OCI-LY3 (cell line): ENCODE measurements at regions not wholly inside any gene's neighbourhood (a gene's known extent, or its start where the extent isn't known, plus 50 kb on each side); places are given as distances from the start of the nearest gene placed in this dataset.
A peak's percentile ranks its signal among the peaks of the same experiment; 100 is the strongest.

Experiments
- H2AFZ ChIP-seq: fragments of 200-600, 300-600 bp; shearing (Covaris generic); 2 replicates; pipeline ENCODE4 v1.6.0; 2014; ENCODE audit warnings: antibody characterized with exemption, low read depth, low read length
- H3K27ac ChIP-seq: fragments of 200-600, 300-600 bp; sonication (generic); 2 replicates; pipeline ENCODE4 v1.5.1; 2014; ENCODE audit warnings: mild to moderate bottlenecking, low read length, moderate library complexity, mixed read lengths
- H3K27me3 ChIP-seq: fragments of 200-600, 300-600 bp; sonication (generic); 2 replicates; pipeline ENCODE4 v1.6.1; 2014; ENCODE audit warnings: low read depth, low read length, mixed read lengths
- H3K36me3 ChIP-seq: fragments of 200-600, 300-600 bp; sonication (generic); replicated peaks from 2 replicates; pipeline ENCODE3; 2014; ENCODE audit warnings: low read depth, low read length, mixed read lengths
- H3K4me1 ChIP-seq: fragments of 300-600, 200-600 bp; sonication (generic); 2 replicates; pipeline ENCODE4 v1.6.1; 2014; ENCODE audit warnings: low read length, mixed read lengths
- H3K4me2 ChIP-seq: fragments of 200-600, 300-600 bp; sonication (generic); 2 replicates; pipeline ENCODE4 v1.6.1; 2014; ENCODE audit warnings: low read length, mixed read lengths
- H3K4me3 ChIP-seq: fragments of 300-600, 200-600 bp; sonication (generic); 2 replicates; pipeline ENCODE4 v1.5.1; 2014; ENCODE audit warnings: antibody characterized with exemption, mild to moderate bottlenecking, low read length, moderate library complexity
- H3K79me2 ChIP-seq: fragments of 300-600, 200-600 bp; shearing (Covaris generic); 2 replicates; pipeline ENCODE4 v1.6.1; 2014; ENCODE audit warnings: mild to moderate bottlenecking, low read length, mixed read lengths
- H3K9ac ChIP-seq: fragments of 300-600, 200-600 bp; shearing (Covaris generic); 2 replicates; pipeline ENCODE4 v1.6.0; 2014; ENCODE audit warnings: mild to moderate bottlenecking, low read length, moderate library complexity
- H3K9me3 ChIP-seq: fragments of 200-600, 300-600 bp; shearing (Covaris generic); 2 replicates; pipeline ENCODE4 v1.6.1; 2014; ENCODE audit warnings: low read length, mixed read lengths; ENCODE audit not compliant: insufficient read depth
- H4K20me1 ChIP-seq: fragments of 200-600, 300-600 bp; sonication (generic); 2 replicates; pipeline ENCODE4 v1.6.1; 2016; ENCODE audit warnings: low read length, mixed read lengths; ENCODE audit not compliant: insufficient read depth
- CTCF ChIP-seq: fragments of 200-600, 300-600 bp; sonication (generic); IDR thresholded peaks from 2 replicates; pipeline ENCODE4 v1.5.1; 2014; ENCODE audit warnings: antibody characterized with exemption, low read length, low read depth
- EZH2phosphoT487 ChIP-seq: fragments of 200-600 bp; shearing (Covaris generic); IDR thresholded peaks from 2 replicates; pipeline ENCODE4 v1.6.1; 2018; ENCODE audit warnings: antibody characterized with exemption, mixed run types, low read depth

GRCh38 chr4:152072001-152072485, 311.2 kb upstream of the GATB start:
- TF ChIP-seq EZH2phosphoT487 (no peak), CTCF (no peak)
- Histone ChIP-seq H3K36me3 (no peaks in the 10 kb centered on the region), H3K4me2 (peak overlapping the region; percentile 61), H3K79me2 (no peaks in the 10 kb centered on the region), H3K27me3 (no peaks in the 10 kb centered on the region), H3K9ac (no peak overlapping the region; the same call in 1 of the 2 replicates), H2AFZ (no peak overlapping the region), H4K20me1 (no peaks in the 10 kb centered on the region), H3K4me3 (no peak overlapping the region), H3K4me1 (peaks cover 51% of the 10 kb centered on the region), H3K27ac (peak overlapping the region; percentile 72), H3K9me3 (no peaks in the 10 kb centered on the region)

GRCh38 chr4:152070854-152071253, 310.0 kb upstream of the GATB start:
- Histone ChIP-seq H3K4me2 (no peak overlapping the region), H3K27me3 (no peaks in the 10 kb centered on the region), H3K36me3 (no peaks in the 10 kb centered on the region), H3K9ac (no peak overlapping the region), H3K79me2 (no peaks in the 10 kb centered on the region), H3K4me3 (no peak overlapping the region), H3K9me3 (no peaks in the 10 kb centered on the region), H3K4me1 (peaks cover 52% of the 10 kb centered on the region), H4K20me1 (no peaks in the 10 kb centered on the region), H2AFZ (no peak overlapping the region), H3K27ac (no peak overlapping the region)
- no peak for TF ChIP-seq CTCF
- no peak for TF ChIP-seq EZH2phosphoT487

GRCh38 chr4:152068866-152069265, 308.1 kb upstream of the GATB start:
- H3K27me3 ChIP-seq = no peaks in the 10 kb centered on the region
- no peaks in the 10 kb centered on the region for H3K79me2 ChIP-seq
- H3K4me3 ChIP-seq = no peak overlapping the region
- H3K4me1 ChIP-seq = peaks cover 53% of the 10 kb centered on the region
- no peak overlapping the region for H2AFZ ChIP-seq
- no peaks in the 10 kb centered on the region for H3K36me3 ChIP-seq
- no peak overlapping the region for H3K4me2 ChIP-seq
- TF ChIP-seq CTCF (no peak), EZH2phosphoT487 (no peak)
- H3K27ac ChIP-seq = no peak overlapping the region
- no peak overlapping the region for H3K9ac ChIP-seq
- no peaks in the 10 kb centered on the region for H4K20me1 ChIP-seq
- H3K9me3 ChIP-seq = no peaks in the 10 kb centered on the region

GRCh38 chr4:152065545-152065944, 304.7 kb upstream of the GATB start:
- Histone ChIP-seq H3K9ac (peak overlapping the region; percentile 12; the same call in 1 of the 2 replicates), H3K9me3 (no peaks in the 10 kb centered on the region), H3K4me3 (peak overlapping the region; percentile 56), H4K20me1 (no peaks in the 10 kb centered on the region), H3K36me3 (no peaks in the 10 kb centered on the region), H3K79me2 (no peaks in the 10 kb centered on the region), H3K27ac (peak overlapping the region; percentile 74), H3K27me3 (no peaks in the 10 kb centered on the region), H3K4me2 (peak overlapping the region; percentile 77), H3K4me1 (peaks cover 42% of the 10 kb centered on the region), H2AFZ (peak overlapping the region; percentile 72)
- TF ChIP-seq EZH2phosphoT487 = no peak
- TF ChIP-seq CTCF = peak; percentile 60
